SJSA1 (cell line): ENCODE measurements at regions not wholly inside any gene's neighbourhood (a gene's known extent, or its start where the extent isn't known, plus 50 kb on each side); places are given as distances from the start of the nearest gene placed in this dataset.

Experiments
- DNase-seq, 2 experiments: peaks; one replicate each; pipeline ENCODE4 v3.0.0-alpha.2; 2015 to 2020; ENCODE audit warnings: low spot score in 2 of 2, low read depth in 1 of 2
- H3K27ac ChIP-seq: fragments of 250-450 bp; sonication (Bioruptor Pico); 2 replicates; pipeline ENCODE4 v1.5.1; 2020; ENCODE audit warnings: mild to moderate bottlenecking, moderate library complexity
- H3K27me3 ChIP-seq: fragments of 250-450 bp; sonication (Bioruptor Pico); replicated peaks from 2 replicates; pipeline ENCODE4 v1.5.1; 2020; ENCODE audit warnings: mild to moderate bottlenecking, moderate library complexity
- H3K36me3 ChIP-seq: fragments of 250-450 bp; sonication (Bioruptor Pico); 2 replicates; pipeline ENCODE4 v1.5.1; 2020; ENCODE audit warnings: mild to moderate bottlenecking
- H3K4me1 ChIP-seq: fragments of 250-450 bp; sonication (Bioruptor Pico); replicated peaks from 2 replicates; pipeline ENCODE4 v1.6.1; 2021; ENCODE audit warnings: mild to moderate bottlenecking
- H3K4me3 ChIP-seq: fragments of 250-450 bp; sonication (Bioruptor Pico); 2 replicates; pipeline ENCODE4 v1.5.1; 2020; ENCODE audit warnings: mild to moderate bottlenecking
- H3K9me3 ChIP-seq: fragments of 250-450 bp; sonication (Bioruptor Pico); replicated peaks from 2 replicates; pipeline ENCODE4 v1.5.1; 2020; ENCODE audit warnings: mild to moderate bottlenecking

DNA sequence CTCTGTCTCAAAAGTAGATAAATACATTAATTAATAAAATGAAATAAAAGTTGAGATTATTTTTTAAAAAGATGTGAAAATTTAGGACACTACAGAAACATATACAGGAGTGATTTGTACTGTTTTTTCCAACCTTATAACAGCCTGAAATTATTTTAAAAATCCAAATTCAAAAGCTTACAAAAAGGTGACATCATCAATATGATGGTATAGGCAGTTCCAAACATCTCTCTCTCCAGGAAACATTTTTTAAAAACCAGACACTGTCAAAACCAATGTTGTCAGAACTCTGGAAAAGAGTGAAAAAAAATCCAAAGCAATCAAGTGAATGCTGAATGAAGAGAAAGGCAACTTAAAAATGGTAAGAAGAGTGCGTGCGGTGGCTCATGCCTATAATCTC is 76.7 kb downstream of the HHEX start:
- H3K27me3 ChIP-seq: no peaks in the 10 kb centered on the region

DNA sequence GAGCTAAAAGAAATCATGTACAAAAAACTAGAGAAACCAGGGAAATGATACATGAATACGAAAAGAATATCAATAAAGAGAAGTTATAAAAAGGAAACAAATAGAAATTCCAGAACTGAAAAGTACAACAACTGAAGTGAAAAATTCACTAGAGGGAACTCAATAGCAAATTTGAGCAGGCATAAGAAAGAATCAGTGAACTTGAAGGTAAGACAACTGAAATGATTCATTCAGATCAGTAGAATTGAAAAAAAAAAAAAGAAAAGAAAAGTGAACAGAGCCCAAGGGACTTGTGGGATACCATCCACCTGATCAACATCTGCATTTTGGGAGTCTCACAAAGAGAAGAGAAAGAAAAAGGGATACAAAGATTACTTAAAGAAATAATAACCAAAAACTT is 78.3 kb downstream of the HHEX start:
- Histone ChIP-seq H3K27me3 (no peaks in the 10 kb centered on the region), H3K4me1 (no peaks in the 10 kb centered on the region; the same call in 1 of the 2 replicates), H3K36me3 (no peaks in the 10 kb centered on the region), H3K27ac (no peak overlapping the region), H3K4me3 (no peak overlapping the region), H3K9me3 (no peaks in the 10 kb centered on the region)
- no peak for DNase-seq

More for the DNA sequence above, 76.7 kb downstream of the HHEX start:
- H3K9me3 ChIP-seq: no peaks in the 10 kb centered on the region
- no peak overlapping the region for H3K27ac ChIP-seq
- peaks cover 8% of the 10 kb centered on the region for H3K4me1 ChIP-seq
- H3K4me3 ChIP-seq: no peak overlapping the region
- no peaks in the 10 kb centered on the region for H3K36me3 ChIP-seq
- DNase-seq: no peak

DNA sequence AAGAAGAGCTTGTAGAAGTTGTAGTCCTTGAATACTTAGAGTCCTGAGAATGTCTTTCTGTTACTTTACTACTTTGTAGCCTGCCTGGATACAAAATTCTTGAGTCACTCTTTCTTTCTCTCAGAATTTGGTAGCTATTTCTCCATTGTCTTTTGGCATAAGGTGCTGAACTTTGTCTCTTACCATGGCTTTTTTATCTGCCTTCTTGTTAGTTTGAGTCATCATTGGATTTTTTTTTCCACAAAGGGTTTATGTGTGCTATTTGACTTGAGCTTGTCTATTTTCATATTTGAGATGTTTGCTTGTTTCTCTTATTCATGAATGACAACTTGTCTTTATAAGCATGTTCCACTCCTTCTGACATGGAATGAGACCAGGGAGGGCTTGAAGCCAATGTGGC is 74.5 kb upstream of the EXOC6 start:
- H3K4me1 ChIP-seq: peaks cover 12% of the 10 kb centered on the region
- no peaks in the 10 kb centered on the region for H3K9me3 ChIP-seq
- peak in 1 of 2 experiments; percentile 31 for DNase-seq
- no peaks in the 10 kb centered on the region for H3K36me3 ChIP-seq
- no peak overlapping the region for H3K4me3 ChIP-seq
- H3K27me3 ChIP-seq: no peaks in the 10 kb centered on the region
- no peak overlapping the region for H3K27ac ChIP-seq

DNA sequence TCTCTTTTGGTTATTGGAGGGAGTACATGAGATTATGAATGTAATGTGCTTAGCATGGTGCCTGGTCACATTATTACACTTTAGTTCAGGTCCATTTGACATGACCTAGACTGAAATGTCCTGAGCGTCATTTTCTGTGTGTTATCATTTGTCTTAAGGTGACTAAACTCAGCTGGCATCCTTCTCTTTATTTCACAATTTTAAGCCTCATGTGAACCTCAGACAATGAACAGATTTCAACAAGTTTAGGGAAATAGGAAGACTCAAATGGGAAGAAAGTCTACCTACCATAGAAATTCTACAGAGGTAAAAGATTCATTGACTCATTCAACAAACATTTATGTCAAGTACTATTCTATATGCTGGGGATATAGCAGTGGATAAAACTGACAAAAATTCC is 70.2 kb upstream of the EXOC6 start:
- DNase-seq: no peak
- H3K4me3 ChIP-seq: no peak overlapping the region
- H3K4me1 ChIP-seq: peaks cover 12% of the 10 kb centered on the region
- no peaks in the 10 kb centered on the region for H3K36me3 ChIP-seq
- H3K27ac ChIP-seq: no peak overlapping the region
- no peaks in the 10 kb centered on the region for H3K9me3 ChIP-seq
- no peaks in the 10 kb centered on the region for H3K27me3 ChIP-seq

DNA sequence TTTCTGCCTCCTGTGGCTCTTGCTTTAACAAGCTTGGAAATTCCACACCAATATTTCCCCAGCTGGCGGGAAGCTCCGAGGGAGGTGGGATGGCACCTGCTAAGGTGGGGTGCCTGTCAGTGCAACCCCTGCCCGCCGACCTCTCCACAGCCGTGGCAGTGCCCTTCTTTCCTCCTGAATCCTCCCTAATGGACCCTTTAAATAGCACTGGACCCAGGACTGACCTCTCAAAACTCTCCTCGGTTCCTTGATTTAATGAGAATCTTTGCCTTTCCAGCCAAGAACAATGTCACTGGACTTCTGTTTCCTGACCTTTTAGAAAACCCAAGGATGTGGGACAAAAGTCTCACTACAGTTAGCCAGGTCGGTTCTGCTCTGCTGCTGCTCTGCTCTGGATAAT is 63.2 kb upstream of the EXOC6 start:
- DNase-seq: no peak
- Histone ChIP-seq H3K27me3 (no peaks in the 10 kb centered on the region), H3K4me3 (no peak overlapping the region), H3K4me1 (no peaks in the 10 kb centered on the region), H3K27ac (no peak overlapping the region), H3K36me3 (no peaks in the 10 kb centered on the region), H3K9me3 (no peaks in the 10 kb centered on the region)

DNA sequence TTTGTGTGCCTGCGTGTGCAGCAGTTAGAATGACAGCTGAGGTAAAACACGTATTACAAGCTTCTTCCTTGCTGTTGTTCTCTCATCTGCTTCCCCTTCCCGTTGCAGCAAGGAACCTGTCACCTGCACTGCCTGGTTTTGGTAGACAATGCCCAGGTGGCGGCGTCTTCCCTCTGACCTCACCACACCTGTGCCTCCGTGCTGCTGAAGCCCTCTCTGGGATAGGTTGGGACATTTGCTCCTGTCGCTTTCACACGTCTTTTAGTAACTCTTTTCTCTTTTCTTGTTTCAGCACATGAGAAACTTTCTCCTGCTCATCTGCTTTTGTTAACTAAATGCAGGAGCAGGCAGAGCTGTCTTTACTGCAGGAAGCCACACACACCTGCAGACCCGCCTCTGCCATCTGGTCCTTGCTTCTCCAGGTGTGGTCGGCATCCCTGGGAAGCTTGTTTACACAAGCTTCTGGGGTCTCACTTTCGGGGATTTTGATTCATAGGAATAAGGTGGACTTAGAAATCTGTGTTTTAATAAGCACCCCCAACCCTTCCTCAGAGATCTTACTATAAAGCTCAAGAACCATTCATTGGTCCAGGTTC is 60.7 kb upstream of the EXOC6 start:
- no peaks in the 10 kb centered on the region for H3K27me3 ChIP-seq
- H3K4me3 ChIP-seq: no peak overlapping the region
- DNase-seq: no peak
- H3K27ac ChIP-seq: no peak overlapping the region
- no peaks in the 10 kb centered on the region for H3K36me3 ChIP-seq
- H3K4me1 ChIP-seq: no peaks in the 10 kb centered on the region
- H3K9me3 ChIP-seq: no peaks in the 10 kb centered on the region

DNA sequence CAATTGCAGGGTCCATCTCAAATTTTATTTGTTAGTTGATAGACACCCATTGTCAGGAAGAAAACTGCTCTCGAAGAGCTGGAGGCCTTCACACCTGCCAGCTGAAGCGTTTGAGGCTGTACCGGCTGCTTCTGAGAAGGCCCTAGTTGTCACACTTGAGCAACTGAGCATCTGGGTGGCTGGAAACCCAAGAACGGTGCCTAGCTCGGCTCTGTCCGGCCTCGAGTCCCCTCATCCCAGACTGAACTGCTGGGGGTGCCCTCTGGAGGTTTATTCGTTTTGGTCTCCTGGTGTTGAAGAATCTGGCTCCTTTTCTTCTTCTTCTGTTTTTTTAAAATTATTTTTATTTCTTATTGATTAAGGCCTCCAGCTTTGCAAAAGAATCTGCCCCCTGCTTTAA is 59.3 kb upstream of the EXOC6 start:
- no peaks in the 10 kb centered on the region for H3K36me3 ChIP-seq
- H3K4me3 ChIP-seq: no peak overlapping the region
- H3K9me3 ChIP-seq: no peaks in the 10 kb centered on the region
- H3K27ac ChIP-seq: no peak overlapping the region
- DNase-seq: no peak
- H3K4me1 ChIP-seq: no peaks in the 10 kb centered on the region
- H3K27me3 ChIP-seq: no peaks in the 10 kb centered on the region

DNA sequence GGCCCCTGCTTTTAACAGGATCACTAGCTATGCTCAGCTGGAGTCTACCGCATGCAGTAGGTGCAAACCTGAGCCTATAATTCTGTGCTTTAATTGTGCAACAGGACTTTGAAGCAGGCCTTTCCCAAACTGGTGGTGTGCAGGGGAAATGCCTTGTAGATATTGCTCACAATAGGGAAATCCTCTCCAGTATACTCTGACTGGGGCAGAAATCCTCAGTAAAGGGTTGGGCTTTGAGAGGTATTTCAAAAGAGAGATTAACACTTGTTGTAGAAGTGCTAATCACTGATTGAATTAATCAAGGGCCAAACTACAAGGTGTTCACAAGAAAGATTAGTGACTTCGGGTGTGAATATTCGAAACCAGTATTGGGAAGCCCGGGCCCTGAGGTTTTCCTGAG is 58.5 kb upstream of the EXOC6 start:
- Histone ChIP-seq H3K27me3 (no peaks in the 10 kb centered on the region), H3K36me3 (no peaks in the 10 kb centered on the region), H3K4me1 (no peaks in the 10 kb centered on the region), H3K4me3 (no peak overlapping the region), H3K9me3 (no peaks in the 10 kb centered on the region), H3K27ac (no peak overlapping the region)
- DNase-seq: no peak

DNA sequence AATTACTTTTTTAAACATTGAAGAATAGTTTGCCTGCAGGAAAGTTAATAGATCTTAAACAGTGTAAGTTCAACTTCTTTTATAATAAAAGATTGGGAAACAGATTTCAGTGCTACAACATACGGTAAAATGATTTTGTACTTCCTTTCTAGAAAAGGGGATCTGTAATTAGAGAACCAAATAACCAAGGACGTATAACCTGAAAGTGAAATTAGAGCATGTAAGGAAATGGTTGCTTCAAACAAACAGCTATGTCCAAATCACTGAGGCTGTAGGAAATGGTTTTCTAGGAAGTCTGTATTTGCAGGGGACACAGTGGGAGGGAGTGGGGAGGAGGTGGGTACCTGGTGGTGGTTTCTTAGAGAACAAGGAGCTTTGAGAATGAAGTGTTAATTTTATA is 57.9 kb upstream of the EXOC6 start:
- no peaks in the 10 kb centered on the region for H3K36me3 ChIP-seq
- DNase-seq: no peak
- no peak overlapping the region for H3K27ac ChIP-seq
- no peaks in the 10 kb centered on the region for H3K27me3 ChIP-seq
- no peaks in the 10 kb centered on the region for H3K9me3 ChIP-seq
- no peaks in the 10 kb centered on the region for H3K4me1 ChIP-seq
- no peak overlapping the region for H3K4me3 ChIP-seq

DNA sequence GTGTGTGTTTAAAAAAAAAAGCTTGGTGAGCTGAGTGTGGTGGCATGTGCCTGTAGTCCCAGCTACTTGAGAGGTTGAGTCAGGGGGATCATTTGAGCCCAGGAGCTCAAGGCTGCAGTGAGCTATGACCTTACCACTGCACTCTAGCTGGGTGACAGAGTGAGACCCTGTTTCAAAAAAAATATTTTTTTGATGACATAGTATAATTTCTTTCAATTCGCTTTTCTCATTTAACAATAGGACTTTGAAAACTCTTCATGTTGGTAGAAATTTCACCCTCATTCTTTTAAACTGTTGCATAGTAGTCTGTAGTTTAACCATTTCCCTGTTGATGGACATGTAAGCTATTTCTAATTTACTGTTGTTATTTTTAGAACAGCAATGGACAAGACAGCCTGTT is 55.7 kb upstream of the EXOC6 start:
- no peak for DNase-seq
- H3K27ac ChIP-seq: no peak overlapping the region
- no peaks in the 10 kb centered on the region for H3K4me1 ChIP-seq
- no peaks in the 10 kb centered on the region for H3K27me3 ChIP-seq
- H3K4me3 ChIP-seq: no peak overlapping the region
- H3K9me3 ChIP-seq: no peaks in the 10 kb centered on the region
- H3K36me3 ChIP-seq: no peaks in the 10 kb centered on the region
